T47D (cell line): ENCODE measurements at regions not wholly inside any gene's neighbourhood (a gene's known extent, or its start where the extent isn't known, plus 50 kb on each side); places are given as distances from the start of the nearest gene placed in this dataset.
"Not testable (repeated sequence)": the region's sequence is repeated elsewhere in the genome, so short reads cannot be mapped to it uniquely, and the experiment has no call there.

ENCODE experiments used
- DNase-seq, 2 experiments: peaks; one replicate each; pipeline versions ENCODE4 v3.0.0 to v3.0.0-alpha.2; 2011 to 2012; ENCODE audit warnings: low read depth in 1 of 2, low spot score in 1 of 2
- JUND ChIP-seq: IDR thresholded peaks from 2 replicates; pipeline ENCODE4 v1.6.1; 2012; ENCODE audit warnings: low read depth
- in situ Hi-C: cut with HindIII; loops from 2 replicates; pipeline ENCODE4 v1.10.0; 2016; ENCODE audit warnings: low sequenced_read_pairs, low pct_unique_long_range_greater_than_20kb

GRCh38 chr4:183044924-183045640 lies 54.0 kb upstream of the WWC2 start:
- in situ Hi-C loops, DNase-seq: not testable (repeated sequence)

- in situ Hi-C loops: no loop called here
- no peak for DNase-seq
- TF ChIP-seq JUND: no peak
Observed at GRCh38 chr4:183038436-183038835, 60.6 kb upstream of the WWC2 start.

GRCh38 chr4:183035726-183036415 lies 63.2 kb upstream of the WWC2 start:
- in situ Hi-C loops: no loop called here
- DNase-seq: no peak
- TF ChIP-seq JUND: no peak

GRCh38 chr4:183035256-183035655 lies 63.8 kb upstream of the WWC2 start:
- DNase-seq: no peak
- TF ChIP-seq JUND: no peak
- in situ Hi-C loops: no loop called here

GRCh38 chr4:183030823-183031222 lies 68.2 kb upstream of the WWC2 start:
- DNase-seq: no peak
- in situ Hi-C loops: no loop called here
- TF ChIP-seq JUND: no peak

GRCh38 chr4:183030309-183030708 lies 68.7 kb upstream of the WWC2 start:
- DNase-seq: no peak
- in situ Hi-C loops: no loop called here
- no peak for TF ChIP-seq JUND

GRCh38 chr4:183029365-183029764 lies 69.7 kb upstream of the WWC2 start:
- TF ChIP-seq JUND: no peak
- DNase-seq: no peak
- in situ Hi-C loops: no loop called here

- in situ Hi-C loops: no loop called here
Observed at GRCh38 chr4:183026701-183027100, 72.4 kb upstream of the WWC2 start.

GRCh38 chr4:183022617-183023016 lies 76.4 kb upstream of the WWC2 start:
- TF ChIP-seq JUND: no peak
- in situ Hi-C loops: no loop called here
- no peak for DNase-seq

More at GRCh38 chr4:183026701-183027100, 72.4 kb upstream of the WWC2 start:
- DNase-seq: no peak
- no peak for TF ChIP-seq JUND

GRCh38 chr4:183017962-183018361 lies 81.1 kb upstream of the WWC2 start:
- in situ Hi-C loops: no loop called here
- no peak for TF ChIP-seq JUND
- no peak for DNase-seq

- in situ Hi-C loops: no loop called here
- no peak for TF ChIP-seq JUND
- no peak for DNase-seq
Observed at GRCh38 chr4:183014361-183015084, 84.5 kb upstream of the WWC2 start.

GRCh38 chr4:183013730-183014002 lies 85.4 kb upstream of the WWC2 start:
- no peak for TF ChIP-seq JUND
- in situ Hi-C loops: no loop called here
- no peak for DNase-seq
